ENCODE measurements at regions not wholly inside any gene's neighbourhood (a gene's known extent, or its start where the extent isn't known, plus 50 kb on each side); places are given as distances from the start of the nearest gene placed in this dataset.

DNA sequence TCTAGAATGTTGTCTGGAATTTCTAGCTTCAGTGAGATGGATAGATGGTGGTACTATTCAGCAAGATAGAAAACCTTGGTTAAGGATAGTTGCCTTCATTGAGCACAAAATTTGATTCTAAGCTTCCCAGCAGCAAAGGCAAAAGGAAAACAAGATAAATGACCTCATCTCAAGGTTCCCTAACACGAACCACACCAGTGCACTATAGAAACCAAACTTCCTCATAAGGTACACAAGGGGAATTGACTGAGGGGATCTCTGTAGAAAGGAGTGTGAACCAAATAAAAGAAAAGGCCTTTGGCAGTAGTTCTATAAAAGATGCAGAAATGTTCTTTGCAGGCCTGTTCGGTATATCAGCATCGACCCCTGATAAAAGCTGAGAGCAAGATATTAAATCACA is 288.9 kb downstream of the SHQ1 start:
- no peak overlapping the region for H3K27ac Mint-ChIP-seq
- peaks cover 21% of the 10 kb centered on the region for H3K4me1 Mint-ChIP-seq
- no peak overlapping the region for H3K4me3 Mint-ChIP-seq
- POLR2A ChIA-PET: no interaction called here
- H3K27me3 Mint-ChIP-seq: no peaks in the 10 kb centered on the region
- CTCF ChIA-PET: no interaction called here
- intact Hi-C loops (cut with micrococcal nuclease): no loop called here
- H3K9me3 Mint-ChIP-seq: peaks cover 19% of the 10 kb centered on the region
- peaks cover 4% of the 10 kb centered on the region for H3K36me3 Mint-ChIP-seq (ENCODE audit: low read depth)
- TF ChIP-seq, protein P1, sequence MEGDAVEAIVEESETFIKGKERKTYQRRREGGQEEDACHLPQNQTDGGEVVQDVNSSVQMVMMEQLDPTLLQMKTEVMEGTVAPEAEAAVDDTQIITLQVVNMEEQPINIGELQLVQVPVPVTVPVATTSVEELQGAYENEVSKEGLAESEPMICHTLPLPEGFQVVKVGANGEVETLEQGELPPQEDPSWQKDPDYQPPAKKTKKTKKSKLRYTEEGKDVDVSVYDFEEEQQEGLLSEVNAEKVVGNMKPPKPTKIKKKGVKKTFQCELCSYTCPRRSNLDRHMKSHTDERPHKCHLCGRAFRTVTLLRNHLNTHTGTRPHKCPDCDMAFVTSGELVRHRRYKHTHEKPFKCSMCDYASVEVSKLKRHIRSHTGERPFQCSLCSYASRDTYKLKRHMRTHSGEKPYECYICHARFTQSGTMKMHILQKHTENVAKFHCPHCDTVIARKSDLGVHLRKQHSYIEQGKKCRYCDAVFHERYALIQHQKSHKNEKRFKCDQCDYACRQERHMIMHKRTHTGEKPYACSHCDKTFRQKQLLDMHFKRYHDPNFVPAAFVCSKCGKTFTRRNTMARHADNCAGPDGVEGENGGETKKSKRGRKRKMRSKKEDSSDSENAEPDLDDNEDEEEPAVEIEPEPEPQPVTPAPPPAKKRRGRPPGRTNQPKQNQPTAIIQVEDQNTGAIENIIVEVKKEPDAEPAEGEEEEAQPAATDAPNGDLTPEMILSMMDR (IDR thresholded peaks at IDR 0.05): no peak
- no peak for ATAC-seq (ENCODE audit: low read depth)
- DNase-seq: no peak

DNA sequence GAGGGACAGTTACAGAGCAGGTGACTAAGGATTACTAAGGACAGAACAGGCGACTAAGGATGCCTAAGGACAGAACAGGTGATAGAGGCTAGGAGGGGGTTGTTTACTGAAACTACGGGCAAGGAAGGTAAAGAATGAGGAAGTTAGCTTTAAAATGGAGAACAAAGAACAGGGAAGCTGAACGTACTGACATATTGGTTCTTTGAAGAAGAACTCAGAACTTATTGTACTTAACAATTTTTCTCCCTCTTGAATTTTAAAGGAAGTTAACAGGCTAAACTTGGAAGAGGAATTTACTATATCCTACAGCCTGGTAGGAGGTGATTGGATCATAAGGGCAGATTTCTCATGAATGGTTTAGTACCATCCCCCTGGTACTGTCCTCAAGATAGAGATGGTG is 290.2 kb downstream of the SHQ1 start:
- H3K27ac Mint-ChIP-seq: no peak overlapping the region
- intact Hi-C loops (cut with micrococcal nuclease): no loop called here
- TF ChIP-seq, protein P1 (IDR thresholded peaks at IDR 0.05): no peak
- H3K27me3 Mint-ChIP-seq: no peaks in the 10 kb centered on the region
- DNase-seq: no peak
- CTCF ChIA-PET: no interaction called here
- peaks cover 21% of the 10 kb centered on the region for H3K4me1 Mint-ChIP-seq
- peaks cover 19% of the 10 kb centered on the region for H3K9me3 Mint-ChIP-seq
- ATAC-seq (ENCODE audit: low read depth): no peak
- H3K4me3 Mint-ChIP-seq: no peak overlapping the region
- H3K36me3 Mint-ChIP-seq (ENCODE audit: low read depth): peaks cover 4% of the 10 kb centered on the region
- POLR2A ChIA-PET: no interaction called here

DNA sequence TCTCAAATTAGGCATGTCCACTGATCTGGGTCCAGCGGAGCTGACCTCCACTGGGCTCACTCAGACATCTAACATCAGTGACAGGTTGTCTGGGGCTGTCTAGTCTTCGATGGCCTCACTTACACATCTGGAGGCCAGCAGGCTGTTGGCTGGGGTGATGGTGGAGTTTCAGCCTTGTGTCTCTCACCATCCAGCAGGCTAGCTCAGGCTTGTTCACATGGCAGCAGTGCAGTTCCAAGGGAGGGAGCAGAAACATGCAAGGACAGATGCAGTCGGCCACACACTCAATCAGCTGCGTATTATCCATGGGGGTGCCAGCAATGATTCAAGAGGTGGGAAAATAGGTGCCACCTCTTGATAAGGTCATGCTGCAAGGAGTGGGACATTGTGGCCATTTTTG is 292.5 kb downstream of the SHQ1 start:
- TF ChIP-seq, protein P1 (IDR thresholded peaks at IDR 0.05): no peak
- intact Hi-C loops (cut with micrococcal nuclease): no loop called here
- Mint-ChIP-seq H3K27me3 (no peaks in the 10 kb centered on the region), H3K9me3 (peaks cover 15% of the 10 kb centered on the region), H3K4me3 (no peak overlapping the region), H3K27ac (no peak overlapping the region), H3K4me1 (peaks cover 25% of the 10 kb centered on the region), H3K36me3 (ENCODE audit: low read depth) (peaks cover 4% of the 10 kb centered on the region)
- POLR2A ChIA-PET: no interaction called here
- CTCF ChIA-PET: no interaction called here
- DNase-seq (no peak), ATAC-seq (ENCODE audit: low read depth) (no peak)

DNA sequence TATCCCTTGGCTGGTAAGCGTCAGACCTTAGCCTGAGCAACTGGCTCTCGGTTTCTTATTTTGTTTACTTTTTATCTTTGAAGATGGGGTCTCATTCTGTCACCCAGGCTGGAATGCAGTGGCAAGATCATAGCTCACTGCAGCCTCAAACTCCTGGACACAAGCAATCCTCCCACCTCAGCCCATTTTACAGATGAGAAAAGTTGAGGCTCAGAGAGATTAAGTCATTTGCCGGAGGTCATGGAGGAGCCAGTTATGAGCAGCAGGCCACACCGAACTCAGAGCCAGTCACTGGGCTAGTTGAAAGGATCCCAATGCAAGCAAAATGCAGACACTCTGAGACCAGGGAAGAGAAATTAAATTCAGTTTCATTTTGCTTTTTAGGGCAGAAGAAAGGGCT is 293.6 kb downstream of the SHQ1 start:
- intact Hi-C loops (cut with micrococcal nuclease): no loop called here
- Mint-ChIP-seq H3K9me3 (peaks cover 15% of the 10 kb centered on the region), H3K27me3 (no peaks in the 10 kb centered on the region), H3K27ac (no peak overlapping the region), H3K4me3 (no peak overlapping the region), H3K4me1 (peaks cover 34% of the 10 kb centered on the region), H3K36me3 (ENCODE audit: low read depth) (peaks cover 4% of the 10 kb centered on the region)
- TF ChIP-seq, protein P1 (IDR thresholded peaks at IDR 0.05): no peak
- DNase-seq (no peak), ATAC-seq (ENCODE audit: low read depth) (no peak)
- CTCF ChIA-PET: no interaction called here
- POLR2A ChIA-PET: no interaction called here

DNA sequence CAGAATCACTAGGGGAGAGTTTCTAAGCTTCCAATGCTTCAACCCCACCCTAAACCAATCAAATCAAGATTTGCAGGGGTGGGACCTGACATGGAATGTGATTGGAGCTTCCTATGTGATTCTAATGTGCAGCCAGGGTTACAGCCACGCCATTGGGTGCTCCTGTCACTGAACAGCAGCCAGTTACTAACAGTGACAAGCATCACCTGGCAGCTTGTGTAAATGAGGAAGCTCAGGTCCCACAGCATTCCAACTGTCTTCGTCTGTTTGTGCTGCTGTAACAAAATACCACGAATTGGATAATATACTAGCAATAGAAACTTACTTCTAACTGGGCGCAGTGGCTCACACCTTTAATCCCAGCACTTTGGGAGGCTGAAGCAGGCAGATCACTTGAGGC is 294.9 kb downstream of the SHQ1 start:
- Mint-ChIP-seq H3K27me3 (no peaks in the 10 kb centered on the region), H3K27ac (no peak overlapping the region), H3K4me1 (peaks cover 24% of the 10 kb centered on the region), H3K36me3 (ENCODE audit: low read depth) (peaks cover 4% of the 10 kb centered on the region), H3K9me3 (peaks cover 15% of the 10 kb centered on the region), H3K4me3 (no peak overlapping the region)
- ATAC-seq (ENCODE audit: low read depth) (no peak), DNase-seq (no peak)
- CTCF ChIA-PET: no interaction called here
- intact Hi-C loops (cut with micrococcal nuclease): no loop called here
- POLR2A ChIA-PET: no interaction called here
- TF ChIP-seq, protein P1 (IDR thresholded peaks at IDR 0.05): no peak
